NCI-H1105 (cell line): ENCODE measurements at regions not wholly inside any gene's neighbourhood (a gene's known extent, or its start where the extent isn't known, plus 50 kb on each side); places are given as distances from the start of the nearest gene placed in this dataset.
"Not testable (repeated sequence)": the region's sequence is repeated elsewhere in the genome, so short reads cannot be mapped to it uniquely, and the experiment has no call there.

Source experiments
- DNase-seq: peaks from one replicate; lab custom pipeline; 2025; lab: John Stamatoyannopoulos, UW

DNA sequence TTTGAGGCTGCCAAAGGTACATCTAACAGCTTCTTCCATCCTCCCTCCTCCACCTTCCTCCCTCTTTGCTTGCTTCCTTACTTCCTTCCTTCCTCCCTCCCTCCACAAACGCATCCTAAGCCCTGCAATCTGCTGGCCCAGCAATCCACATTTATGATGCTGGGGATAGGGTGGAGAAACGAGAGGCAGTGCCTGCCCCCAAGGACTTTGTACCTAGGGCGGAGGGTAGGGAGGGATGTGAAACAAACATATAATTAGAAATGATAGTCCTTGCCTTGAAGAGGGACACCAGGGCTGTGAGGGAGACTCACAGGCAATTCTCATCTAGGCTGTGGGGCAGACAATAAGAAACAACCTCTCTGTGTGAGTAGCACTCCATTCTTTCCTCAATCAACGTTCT lies 188.3 kb downstream of the ANKRD30B start:
- no peak for DNase-seq

- no peak for DNase-seq
These were observed 189.3 kb downstream of the ANKRD30B start for GRCh38 chr18:14937271-14937670.

DNA sequence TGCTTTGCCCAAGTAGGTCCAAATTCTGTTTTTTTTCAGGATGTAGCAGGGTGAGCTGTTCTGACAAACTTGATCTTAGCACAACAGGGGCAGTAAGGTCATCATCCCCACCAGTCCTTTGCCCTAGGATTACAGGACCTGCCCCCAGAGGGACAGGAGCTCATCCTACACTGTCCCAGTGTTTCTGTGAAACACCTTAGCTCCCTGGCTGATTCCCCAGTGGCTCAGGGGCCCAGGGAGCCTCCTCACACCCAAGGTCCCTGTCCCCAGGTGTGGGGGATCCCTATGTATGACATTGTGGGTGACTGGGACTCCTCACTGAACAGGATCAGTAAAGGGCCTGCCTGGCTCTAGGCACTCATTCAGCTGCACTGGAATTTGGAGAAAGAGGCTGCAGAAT lies 191.2 kb downstream of the ANKRD30B start:
- DNase-seq, result no peak

GRCh38 chr18:14940106-14940505 lies 192.1 kb downstream of the ANKRD30B start:
- not testable (repeated sequence) for DNase-seq

GRCh38 chr18:14940735-14941134 lies 192.8 kb downstream of the ANKRD30B start:
- no peak for DNase-seq

DNA sequence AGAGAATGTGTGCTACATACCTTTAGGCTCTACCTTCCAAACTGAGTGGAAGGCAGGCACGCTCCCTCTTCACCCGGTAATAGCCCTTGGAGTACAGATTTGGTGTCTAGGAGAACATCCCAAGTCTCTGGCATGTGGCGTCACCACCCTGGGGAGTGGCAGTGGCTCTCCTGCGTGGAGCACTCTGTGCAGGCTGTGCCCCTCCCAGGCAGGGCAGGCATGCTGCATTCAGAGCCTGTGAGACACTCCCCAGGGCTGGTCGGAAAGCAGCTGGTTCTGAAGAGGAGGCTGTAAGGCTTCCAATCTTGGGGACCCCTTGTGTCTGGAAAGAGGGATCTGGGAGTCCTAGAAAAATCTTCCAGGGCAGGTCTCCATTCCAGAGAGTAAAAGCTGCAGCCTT lies 193.3 kb downstream of the ANKRD30B start:
- DNase-seq, result no peak

DNA sequence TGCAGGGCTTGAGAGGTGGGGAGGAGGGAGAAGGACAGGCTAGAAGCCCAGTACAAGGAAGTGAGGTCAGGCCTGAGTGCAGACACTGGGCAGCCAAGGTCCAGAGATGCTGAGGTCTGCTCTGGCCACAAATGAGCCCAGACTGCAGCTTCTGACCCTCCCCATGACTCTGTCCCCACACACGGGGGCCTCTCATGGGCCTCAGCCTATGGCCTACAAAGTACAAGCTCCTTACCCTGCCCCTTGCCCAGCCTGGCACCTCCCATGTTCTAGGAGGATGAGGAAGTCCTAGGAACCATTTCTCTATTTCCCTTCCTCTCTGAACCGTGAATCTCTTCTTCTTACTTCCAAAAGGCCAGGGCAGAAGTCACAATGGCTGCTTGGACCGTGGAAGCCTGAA lies 193.8 kb downstream of the ANKRD30B start:
- DNase-seq, result no peak

DNA sequence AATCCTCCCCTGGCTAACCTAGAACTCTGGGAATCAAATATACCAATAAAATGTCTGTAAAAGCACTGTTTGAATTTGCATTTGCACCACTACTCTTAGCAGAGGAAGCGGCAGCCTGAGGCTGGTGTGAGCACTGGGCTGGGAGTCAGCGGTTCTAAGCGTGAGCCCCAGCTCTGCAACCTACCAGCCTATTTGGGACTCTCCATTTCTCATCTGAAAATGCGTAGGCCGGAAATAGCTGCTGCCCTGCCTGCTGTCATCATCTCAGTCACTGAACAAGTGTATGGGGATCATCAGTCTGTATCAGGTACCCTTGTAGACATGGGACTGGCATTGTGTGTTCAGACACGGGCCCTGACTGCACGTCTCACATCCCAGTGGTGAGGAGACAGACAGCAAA lies 194.3 kb downstream of the ANKRD30B start:
- DNase-seq, result no peak

GRCh38 chr18:14943486-14943885 lies 195.5 kb downstream of the ANKRD30B start:
- no peak for DNase-seq

GRCh38 chr18:14943967-14944636 lies 196.1 kb downstream of the ANKRD30B start:
- DNase-seq, result no peak

DNA sequence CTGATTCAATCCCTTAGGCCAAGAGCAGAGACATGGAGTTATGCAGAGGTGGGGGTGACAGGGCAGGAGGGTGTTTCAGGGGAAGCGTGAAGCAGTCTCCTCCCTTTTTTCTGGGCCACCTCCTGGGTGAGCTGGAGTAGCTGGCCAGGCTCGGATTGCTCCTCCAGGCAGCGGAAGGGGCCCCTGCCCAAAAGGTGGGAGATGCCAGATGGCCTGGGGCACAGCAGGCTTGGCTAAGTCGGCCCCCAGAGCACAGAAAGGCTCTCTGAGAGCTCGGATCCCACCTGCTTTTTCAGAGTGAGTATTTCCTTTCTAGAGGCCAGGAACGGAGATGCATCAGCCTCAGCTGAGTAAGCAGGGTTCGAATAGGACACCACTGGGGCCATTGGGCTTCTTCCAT lies 196.9 kb downstream of the ANKRD30B start:
- no peak for DNase-seq

DNA sequence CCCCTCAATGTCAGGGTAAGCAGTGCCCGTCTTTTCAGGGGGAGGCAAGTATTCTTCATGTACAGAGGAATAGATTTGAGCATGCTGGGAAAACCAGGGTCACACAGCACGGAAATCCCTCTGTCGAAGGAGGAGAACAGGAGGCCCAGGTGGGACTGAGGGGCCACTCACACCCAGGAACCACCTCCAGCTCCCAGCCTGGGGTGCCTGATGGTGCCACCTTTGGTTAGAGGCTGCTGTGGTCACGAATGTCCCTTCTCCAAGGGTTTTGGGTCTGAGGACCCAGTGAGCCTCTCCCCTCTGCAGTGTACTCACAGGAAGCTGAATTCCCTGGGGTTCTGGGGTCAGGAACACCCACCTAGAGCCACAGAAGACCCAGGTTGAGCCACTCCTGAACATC lies 197.3 kb downstream of the ANKRD30B start:
- DNase-seq, result no peak

- no peak for DNase-seq
These were observed 198.0 kb downstream of the ANKRD30B start for GRCh38 chr18:14945984-14946383.

DNA sequence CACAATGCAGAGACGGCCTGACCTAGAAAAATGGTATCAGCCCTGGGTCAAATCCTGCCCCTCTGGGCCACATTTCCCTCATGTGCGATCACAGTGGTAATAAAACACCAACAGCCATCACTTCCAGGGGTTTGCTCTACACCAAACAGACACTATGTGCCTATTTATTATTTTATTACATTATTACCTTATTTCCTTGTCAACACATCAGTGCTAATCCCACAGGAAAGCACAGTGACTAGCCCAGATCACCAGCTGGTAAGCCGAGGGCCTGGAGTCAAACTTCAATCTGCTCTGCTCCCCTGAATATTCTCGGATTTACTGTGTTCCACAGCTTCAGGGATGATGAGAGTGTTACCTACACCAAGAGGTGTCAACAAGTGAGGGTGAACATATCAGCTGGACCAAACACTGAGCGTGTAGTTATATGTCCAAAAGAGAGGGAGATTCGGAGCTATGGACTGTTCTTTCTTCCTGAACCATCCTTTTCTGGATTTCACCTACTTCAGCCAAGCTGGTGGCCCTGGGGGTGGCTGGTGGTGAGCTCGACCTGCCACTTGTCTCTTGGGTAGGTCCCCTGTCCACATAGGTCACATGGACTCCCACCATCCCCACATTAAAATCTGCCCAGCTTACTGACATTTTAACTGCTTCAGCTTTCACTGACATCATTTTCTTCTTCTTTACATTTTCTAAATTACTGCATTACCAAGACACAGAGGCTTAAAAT lies 198.9 kb downstream of the ANKRD30B start:
- DNase-seq, result not testable (repeated sequence)

DNA sequence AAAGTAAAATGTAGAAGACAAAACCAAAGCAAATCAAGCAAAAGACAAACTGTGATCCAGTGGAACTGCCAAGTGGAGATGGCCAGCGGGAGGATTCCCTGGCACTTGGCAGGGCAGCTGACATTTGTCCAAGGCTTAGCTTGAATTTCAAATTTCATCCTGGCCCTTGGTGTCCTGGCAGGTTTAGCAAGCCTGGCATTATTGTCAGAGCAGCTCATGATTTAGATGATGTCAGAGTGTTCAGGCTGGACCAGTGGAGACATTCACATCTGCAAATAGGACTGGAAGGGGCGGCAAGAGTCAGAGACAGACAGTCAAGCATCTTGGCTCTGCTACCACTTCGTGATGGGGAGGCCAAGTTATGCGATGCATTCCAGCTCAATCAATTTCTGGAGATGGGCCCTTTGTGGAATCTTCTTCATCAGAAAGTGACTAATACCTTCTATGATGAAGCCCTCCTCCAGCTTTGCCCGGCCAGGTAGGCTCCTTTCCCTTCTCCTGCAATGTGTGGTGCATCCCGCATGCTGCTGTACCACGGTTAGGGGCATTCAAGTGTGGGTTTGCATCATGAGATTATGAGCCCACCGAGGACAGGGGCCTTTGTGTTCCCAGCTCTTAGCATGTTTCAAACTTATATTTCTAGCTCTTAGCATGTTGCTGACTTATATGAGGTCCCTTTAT lies 199.7 kb downstream of the ANKRD30B start:
- DNase-seq, result no peak

DNA sequence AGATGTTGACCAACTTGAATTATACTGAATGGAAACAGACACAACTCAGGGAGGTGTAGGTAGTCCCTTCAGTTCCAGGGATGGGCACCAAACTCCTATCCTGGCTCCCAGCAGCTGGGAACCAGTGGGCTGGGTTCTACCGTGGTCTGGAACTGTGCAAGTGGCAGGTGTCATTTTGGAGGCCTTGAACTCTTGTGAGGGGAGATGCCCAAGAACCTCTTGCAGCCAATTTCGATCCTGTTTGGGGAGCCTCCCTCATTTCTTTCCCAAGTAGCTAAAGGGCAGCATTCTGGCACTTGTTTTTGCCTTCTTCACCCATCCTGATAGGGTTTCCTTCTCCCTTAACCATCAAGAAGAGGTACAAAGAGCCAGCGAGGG lies 200.2 kb downstream of the ANKRD30B start:
- DNase-seq, result no peak

- DNase-seq, result no peak
These were observed 202.1 kb downstream of the ANKRD30B start for GRCh38 chr18:14949800-14950664.

DNA sequence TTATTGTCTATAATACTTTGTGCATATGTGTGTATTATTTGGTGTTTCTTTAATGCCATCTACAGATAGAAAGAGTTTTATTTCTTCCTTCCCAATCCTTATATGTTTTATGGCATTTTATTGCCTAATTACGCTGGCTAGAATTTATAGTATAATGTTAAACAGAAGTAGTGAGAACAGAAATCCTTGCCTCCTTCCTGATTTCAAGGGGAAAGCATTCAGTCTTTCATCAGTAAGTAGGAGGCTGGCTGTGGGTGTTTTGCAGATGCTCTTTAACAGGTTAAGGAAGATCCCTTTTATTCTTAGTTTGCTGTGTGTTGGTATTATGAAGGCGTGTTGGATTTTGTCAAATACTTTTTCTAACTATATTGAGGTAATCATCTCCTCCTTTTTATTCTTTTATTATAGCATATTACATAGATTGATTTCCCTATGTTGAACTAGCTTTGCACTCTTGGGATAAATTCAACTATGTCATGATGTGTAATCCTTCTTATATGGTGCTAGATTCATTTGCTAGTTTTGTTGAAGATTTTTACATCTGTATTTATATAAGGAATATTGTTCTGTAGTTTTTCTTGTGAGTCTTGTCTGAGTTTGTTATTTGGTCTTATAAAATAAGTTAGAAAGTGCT lies 204.6 kb downstream of the ANKRD30B start:
- not testable (repeated sequence) for DNase-seq

DNA sequence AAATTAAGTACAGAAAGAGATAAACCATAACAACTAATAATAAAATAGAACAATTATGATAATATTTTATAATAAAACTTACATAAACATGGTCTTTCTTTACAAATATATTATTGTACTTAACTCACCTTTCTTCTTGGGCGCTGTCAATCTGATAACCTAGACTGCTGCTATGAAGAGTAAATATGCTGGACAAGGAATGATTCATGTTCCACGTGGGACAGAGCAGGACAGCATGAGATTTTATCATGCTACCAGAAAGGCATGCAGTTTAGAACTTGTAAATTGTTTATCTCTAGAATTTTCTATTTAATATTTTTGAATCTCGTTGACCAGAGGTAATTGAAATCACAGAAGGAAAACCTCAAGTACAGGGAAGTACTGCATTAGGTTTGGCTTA lies 210.7 kb downstream of the ANKRD30B start:
- DNase-seq, result no peak

DNA sequence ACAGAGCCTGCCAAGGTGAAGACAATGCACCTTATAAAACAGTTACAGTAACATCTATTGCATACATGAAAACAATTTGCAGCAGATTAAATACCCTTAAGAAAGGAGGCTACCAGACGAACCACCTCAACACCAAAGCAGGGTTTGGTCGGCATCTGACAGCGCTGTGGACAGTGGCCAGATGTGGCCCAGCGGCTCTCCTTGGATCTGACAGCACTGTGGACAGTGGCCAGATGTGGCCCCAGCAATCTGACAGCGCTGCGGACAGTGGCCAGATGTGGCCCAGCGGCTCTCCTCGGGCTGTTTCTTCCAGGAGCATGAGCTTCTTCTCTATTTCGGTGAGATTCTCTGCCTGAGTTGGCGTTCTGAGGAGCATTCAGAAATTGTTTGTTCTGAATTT lies 211.6 kb downstream of the ANKRD30B start:
- no peak for DNase-seq

- no peak for DNase-seq
These were observed 214.0 kb downstream of the ANKRD30B start for GRCh38 chr18:14961991-14962390.

- DNase-seq, result no peak
These were observed 214.7 kb downstream of the ANKRD30B start for GRCh38 chr18:14962626-14963025.
